Thyroid gland (tissue), 4 donors: ENCODE measurements at regions not wholly inside any gene's neighbourhood (a gene's known extent, or its start where the extent isn't known, plus 50 kb on each side); places are given as distances from the start of the nearest gene placed in this dataset.

Source experiments
- DNase-seq, 2 donors: peaks; one replicate each; pipeline ENCODE4 v3.0.0-alpha.2; 2019
- H3K27ac ChIP-seq, 3 donors: fragments of 200-600 bp; sonication (generic); 1 replicate in 2 of 3; 2 replicates in 1 of 3; pipeline ENCODE4 v1.5.1; 2016 to 2019; ENCODE audit warnings: mild to moderate bottlenecking in 1 of 3, moderate library complexity in 1 of 3
- H3K27me3 ChIP-seq: fragments of 200-600 bp; sonication (generic); one replicate; pipeline ENCODE4 v1.5.1; 2019
- H3K36me3 ChIP-seq, 2 donors: fragments of 200-600 bp; sonication (generic); one replicate each; pipeline ENCODE4 v1.5.1; 2016 to 2019
- H3K4me1 ChIP-seq, 2 donors: fragments of 200-600 bp; sonication (generic); one replicate each; pipeline ENCODE4 v1.5.1; 2017 to 2019
- H3K4me3 ChIP-seq, 3 donors: fragments of 200-600 bp; sonication (generic); replicated peaks in 1 of 3; 1 replicate in 2 of 3; 2 replicates in 1 of 3; pipeline ENCODE4 v1.5.1; 2016; ENCODE audit warnings: mild to moderate bottlenecking in 1 of 3
- H3K9me3 ChIP-seq: fragments of 200-600 bp; sonication (generic); one replicate; pipeline ENCODE4 v1.5.1; 2017
- CTCF ChIP-seq, 6 experiments: fragments of 200-600 bp in 3 of 6; fragments of 450-650 bp in 3 of 6; sonication (generic) in 3 of 6; IDR thresholded peaks; one replicate each; pipeline ENCODE4 v1.5.1; 2016 to 2019; ENCODE audit warnings: antibody characterized with exemption in 6 of 6, mild to moderate bottlenecking in 2 of 6, inconsistent platforms in 1 of 6, moderate library complexity in 1 of 6
- POLR2A ChIP-seq, 2 donors: fragments of 450-650 bp; IDR thresholded peaks; one replicate each; pipeline ENCODE4 v1.6.1; 2017; ENCODE audit warnings: antibody characterized with exemption in 2 of 2, mild to moderate bottlenecking in 2 of 2, moderate library complexity in 1 of 2
- WGBS, 2 donors: methylation state at CpG; one replicate each; pipeline ENCODE4 v1.1.5; 2017; 5-methylcytosine and 5-hydroxymethylcytosine counted together
- intact Hi-C: fragments of 100-400 bp; cut with DNase I; formaldehyde crosslinking; loops from one replicate; pipeline ENCODE4 v1.15.1; 2023

- intact Hi-C loops, result no loop called here
- TF ChIP-seq POLR2A (IDR thresholded peaks at IDR 0.05) (no peak), CTCF (IDR thresholded peaks at IDR 0.05) (no peak)
- Histone ChIP-seq H3K36me3 (no peaks in the 10 kb centered on the region), H3K27me3 (no peaks in the 10 kb centered on the region), H3K4me1 (peaks cover 0 to 3% of the 10 kb centered on the region in 2 donors), H3K4me3 (no peak overlapping the region), H3K9me3 (no peaks in the 10 kb centered on the region), H3K27ac (no peak overlapping the region)
- DNase-seq, result no peak
- WGBS, 2 donors, result 81 to 90% methylated on average over 8 to 9 of the region's 10 CpGs
Measured at GRCh38 chr1:11338284-11338924, 65.4 kb downstream of the UBIAD1 start.

GRCh38 chr1:11339346-11340232, 66.6 kb downstream of the UBIAD1 start:
- WGBS, 2 donors, result 13 to 17% methylated on average over 20 to 24 of the region's 24 CpGs
- H3K27ac ChIP-seq, result no peak overlapping the region
- intact Hi-C loops, result loop anchor here (10.0 kb wide), 1 partner anchor 295 kb away; no protein-coding TSS in a partner anchor
- no peaks in the 10 kb centered on the region for H3K36me3 ChIP-seq
- DNase-seq, result peak in 1 of 2 donors; percentile 58
- H3K4me3 ChIP-seq, result no peak overlapping the region
- H3K27me3 ChIP-seq, result no peaks in the 10 kb centered on the region
- no peaks in the 10 kb centered on the region for H3K9me3 ChIP-seq
- TF ChIP-seq POLR2A (IDR thresholded peaks at IDR 0.05) (no peak), CTCF (IDR thresholded peaks at IDR 0.05) (no peak)
- peaks cover 0 to 3% of the 10 kb centered on the region in 2 donors for H3K4me1 ChIP-seq

GRCh38 chr1:11340233-11340632, 67.2 kb downstream of the UBIAD1 start:
- no peaks in the 10 kb centered on the region for H3K36me3 ChIP-seq
- no peak for DNase-seq
- H3K27ac ChIP-seq, result no peak overlapping the region
- H3K4me1 ChIP-seq, result peaks cover 0 to 3% of the 10 kb centered on the region in 2 donors
- no peak for TF ChIP-seq CTCF (IDR thresholded peaks at IDR 0.05)
- no peak for TF ChIP-seq POLR2A (IDR thresholded peaks at IDR 0.05)
- H3K27me3 ChIP-seq, result no peaks in the 10 kb centered on the region
- H3K4me3 ChIP-seq, result no peak overlapping the region
- intact Hi-C loops, result loop anchor here (10.0 kb wide), 1 partner anchor 295 kb away; no protein-coding TSS in a partner anchor
- WGBS, 2 donors, result 42 to 43% methylated on average over 4 of the region's 4 CpGs
- no peaks in the 10 kb centered on the region for H3K9me3 ChIP-seq

- intact Hi-C loops, result loop anchor here (10.0 kb wide), 1 partner anchor 293 kb away; no protein-coding TSS in a partner anchor
- Histone ChIP-seq H3K27ac (no peak overlapping the region), H3K4me1 (peaks cover 0 to 3% of the 10 kb centered on the region in 2 donors), H3K9me3 (no peaks in the 10 kb centered on the region), H3K36me3 (no peaks in the 10 kb centered on the region), H3K27me3 (no peaks in the 10 kb centered on the region), H3K4me3 (no peak overlapping the region)
- no peak for DNase-seq
- 66 to 68% methylated on average over 4 to 6 of the region's 6 CpGs for WGBS, 2 donors
- TF ChIP-seq POLR2A (IDR thresholded peaks at IDR 0.05) (no peak), CTCF (IDR thresholded peaks at IDR 0.05) (no peak)
Measured at GRCh38 chr1:11341901-11342552, 69.0 kb downstream of the UBIAD1 start.
